H1 (cell line): ENCODE measurements at regions not wholly inside any gene's neighbourhood (a gene's known extent, or its start where the extent isn't known, plus 50 kb on each side); places are given as distances from the start of the nearest gene placed in this dataset.

ENCODE experiments used
- BCL11A ChIP-seq, 2 experiments: IDR thresholded peaks; one replicate each; pipeline ENCODE4 v1.6.1; 2011; ENCODE audit warnings: low read depth in 2 of 2, low read length in 2 of 2, mild to moderate bottlenecking in 2 of 2
- CBX5 ChIP-seq: fragments of 300-800, 300-1000 bp; sonication (generic); IDR thresholded peaks from 2 replicates; pipeline ENCODE4 v1.7.1; 2016; ENCODE audit warnings: antibody characterized with exemption, low read length, low read depth
- EP300 ChIP-seq, 2 experiments: IDR thresholded peaks; 1 replicate in 1 of 2; 2 replicates in 1 of 2; pipeline ENCODE4 v1.6.1; 2011 to 2012; ENCODE audit warnings: low read depth in 2 of 2, low read length in 2 of 2, mild to moderate bottlenecking in 2 of 2, borderline replicate concordance in 1 of 2, inconsistent platforms in 1 of 2, moderate library complexity in 1 of 2
- POLR2A ChIP-seq, 2 experiments: IDR thresholded peaks; 1 replicate in 1 of 2; 2 replicates in 1 of 2; pipeline ENCODE4 v1.6.1; 2011; ENCODE audit warnings: low read depth in 2 of 2, low read length in 2 of 2, mild to moderate bottlenecking in 2 of 2; ENCODE audit errors: control extremely low read depth in 1 of 2
- TF ChIP-seq, protein P1 (sequence below), 3 experiments: IDR thresholded peaks; 1 replicate in 2 of 3; 2 replicates in 1 of 3; pipeline versions ENCODE4 v1.5.1 to v1.6.1; 2011; ENCODE audit warnings: low read length in 3 of 3, mild to moderate bottlenecking in 3 of 3, inconsistent platforms in 2 of 3, low read depth in 1 of 3, moderate library complexity in 1 of 3; ENCODE audit not compliant: insufficient read depth in 1 of 3; ENCODE audit errors: control extremely low read depth in 1 of 3

DNA sequence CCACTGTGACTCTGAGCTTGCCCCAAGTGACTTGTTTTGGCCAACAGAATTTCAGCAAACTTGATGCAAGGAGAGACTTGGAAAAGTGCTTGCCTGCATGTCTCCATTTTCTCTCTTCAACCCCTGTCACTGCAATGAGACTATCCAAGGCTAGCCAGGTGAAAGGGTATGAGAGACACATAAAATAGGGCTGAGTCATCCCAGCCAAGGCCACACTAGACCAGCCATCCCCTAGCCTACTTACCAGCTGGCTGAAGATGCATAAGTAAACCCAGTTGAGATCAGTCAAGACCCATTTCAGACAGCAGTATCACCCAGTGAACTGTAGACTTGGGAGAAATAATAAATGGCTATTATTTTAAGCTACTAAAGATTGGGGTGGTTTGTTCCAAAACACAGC is 52.9 kb upstream of the VLDLR start:
- TF ChIP-seq BCL11A (IDR thresholded peaks at IDR 0.05; ENCODE audit: low read depth in 2 of 2, low read length in 2 of 2) (no peak), CBX5 (no peak), POLR2A (IDR thresholded peaks at IDR 0.05; ENCODE audit: control extremely low read depth in 1 of 2, low read depth in 2 of 2, low read length in 2 of 2) (no peak), EP300 (IDR thresholded peaks at IDR 0.05; ENCODE audit: borderline replicate concordance in 1 of 2, low read depth in 2 of 2, low read length in 2 of 2) (no peak)
- TF ChIP-seq, protein P1, sequence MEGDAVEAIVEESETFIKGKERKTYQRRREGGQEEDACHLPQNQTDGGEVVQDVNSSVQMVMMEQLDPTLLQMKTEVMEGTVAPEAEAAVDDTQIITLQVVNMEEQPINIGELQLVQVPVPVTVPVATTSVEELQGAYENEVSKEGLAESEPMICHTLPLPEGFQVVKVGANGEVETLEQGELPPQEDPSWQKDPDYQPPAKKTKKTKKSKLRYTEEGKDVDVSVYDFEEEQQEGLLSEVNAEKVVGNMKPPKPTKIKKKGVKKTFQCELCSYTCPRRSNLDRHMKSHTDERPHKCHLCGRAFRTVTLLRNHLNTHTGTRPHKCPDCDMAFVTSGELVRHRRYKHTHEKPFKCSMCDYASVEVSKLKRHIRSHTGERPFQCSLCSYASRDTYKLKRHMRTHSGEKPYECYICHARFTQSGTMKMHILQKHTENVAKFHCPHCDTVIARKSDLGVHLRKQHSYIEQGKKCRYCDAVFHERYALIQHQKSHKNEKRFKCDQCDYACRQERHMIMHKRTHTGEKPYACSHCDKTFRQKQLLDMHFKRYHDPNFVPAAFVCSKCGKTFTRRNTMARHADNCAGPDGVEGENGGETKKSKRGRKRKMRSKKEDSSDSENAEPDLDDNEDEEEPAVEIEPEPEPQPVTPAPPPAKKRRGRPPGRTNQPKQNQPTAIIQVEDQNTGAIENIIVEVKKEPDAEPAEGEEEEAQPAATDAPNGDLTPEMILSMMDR (IDR thresholded peaks at IDR 0.05; ENCODE audit: control extremely low read depth in 1 of 3, insufficient read depth in 1 of 3, low read depth in 1 of 3, low read length in 3 of 3): no peak
